NCI-H2196 (cell line): ENCODE measurements at regions not wholly inside any gene's neighbourhood (a gene's known extent, or its start where the extent isn't known, plus 50 kb on each side); places are given as distances from the start of the nearest gene placed in this dataset.

ENCODE experiments used
- DNase-seq: peaks from one replicate; lab custom pipeline; 2025; ENCODE audit not compliant: unreplicated experiment; lab: John Stamatoyannopoulos, UW

DNA sequence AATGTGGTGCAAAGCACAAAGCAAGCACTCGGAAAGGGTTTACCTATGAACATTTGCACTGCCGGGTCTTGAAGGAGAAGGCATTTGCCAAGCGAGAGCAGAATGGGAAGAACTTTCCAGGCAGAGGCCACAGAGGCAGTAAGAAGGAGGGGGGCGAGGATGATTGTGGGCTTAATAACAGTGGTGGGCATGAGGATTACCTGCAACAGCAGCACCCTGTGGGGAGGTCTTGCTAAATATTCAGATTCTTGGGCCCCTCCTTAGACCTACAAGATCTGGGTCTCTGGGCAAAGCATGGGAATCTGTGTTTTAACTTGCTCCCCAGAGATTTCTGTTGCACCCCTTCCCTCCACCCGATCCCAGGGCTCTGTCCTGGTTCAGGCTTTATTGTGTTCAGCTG is 75.1 kb upstream of the ZBED5 start:
- DNase-seq = no peak

- DNase-seq = no peak
These were observed 74.2 kb upstream of the ZBED5 start for GRCh38 chr11:10931761-10932670.

- peak; percentile 82 for DNase-seq
These were observed 73.3 kb upstream of the ZBED5 start for GRCh38 chr11:10930972-10931760.

GRCh38 chr11:10930224-10930971 is 72.5 kb upstream of the ZBED5 start:
- no peak for DNase-seq

GRCh38 chr11:10927538-10927937 is 69.7 kb upstream of the ZBED5 start:
- no peak for DNase-seq

DNA sequence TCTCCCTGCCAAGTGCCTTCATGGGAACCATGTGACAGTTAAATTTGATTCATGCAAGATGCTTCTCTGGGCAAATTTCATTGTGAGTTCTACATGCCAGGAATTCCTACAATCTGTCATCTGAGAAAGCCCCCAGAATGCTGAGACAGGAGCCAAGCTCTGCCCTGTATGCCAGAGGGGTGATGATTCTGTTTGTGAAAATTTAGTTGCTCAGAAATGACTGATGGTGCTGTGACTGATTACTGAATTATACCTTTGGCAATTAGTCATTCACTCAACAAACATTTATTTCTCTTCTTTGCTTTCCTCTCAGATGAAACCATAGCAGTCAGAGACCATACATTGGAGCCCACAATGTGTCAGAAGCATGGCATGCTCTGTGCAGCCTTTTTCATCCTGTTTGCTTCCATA is 69.0 kb upstream of the ZBED5 start:
- DNase-seq = no peak

- DNase-seq = no peak
These were observed 67.5 kb upstream of the ZBED5 start for GRCh38 chr11:10925149-10925926.

GRCh38 chr11:10923882-10924281 is 66.0 kb upstream of the ZBED5 start:
- DNase-seq = no peak

GRCh38 chr11:10922892-10923291 is 65.0 kb upstream of the ZBED5 start:
- DNase-seq = no peak

DNA sequence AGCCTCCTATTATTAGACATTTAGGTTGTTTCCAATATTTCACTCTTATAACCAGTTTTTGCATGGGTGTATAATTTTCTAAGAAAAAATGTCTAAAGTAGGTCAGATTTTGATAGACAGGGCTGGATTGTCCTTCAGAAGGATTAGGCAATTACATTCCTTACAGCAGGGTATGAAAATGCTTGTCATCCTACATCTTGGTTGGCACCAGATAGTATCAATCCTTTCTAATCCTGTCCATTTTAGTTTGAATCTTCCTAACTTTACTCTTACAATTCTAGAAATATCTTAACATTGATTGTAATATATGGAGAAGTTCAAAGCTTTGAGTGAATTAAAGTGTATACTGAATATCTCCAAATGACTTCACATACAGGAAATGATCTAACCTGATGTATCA is 63.0 kb upstream of the ZBED5 start:
- no peak for DNase-seq

GRCh38 chr11:10920205-10920604 is 62.4 kb upstream of the ZBED5 start:
- DNase-seq = no peak

DNA sequence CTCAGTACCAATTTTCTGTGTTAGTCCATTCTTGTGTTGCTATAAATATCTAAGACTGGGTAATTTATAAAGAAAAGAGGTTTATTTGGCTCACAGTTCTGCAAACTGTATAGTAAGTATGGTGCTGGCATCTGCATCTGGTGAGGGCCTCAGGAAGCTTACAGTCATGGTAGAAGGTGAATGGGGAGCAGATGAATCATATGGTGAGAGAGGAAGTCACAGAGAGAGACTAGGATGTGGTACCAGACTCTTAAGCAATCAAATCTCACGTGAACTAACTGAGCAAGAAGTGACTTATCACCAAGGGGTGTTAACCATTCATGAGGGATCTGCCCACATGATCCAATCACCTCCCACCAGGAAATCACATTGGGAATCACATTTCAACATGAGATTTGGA is 60.8 kb upstream of the ZBED5 start:
- DNase-seq = no peak

- DNase-seq = no peak
These were observed 60.4 kb upstream of the ZBED5 start for GRCh38 chr11:10918275-10918674.

GRCh38 chr11:10917802-10918201 is 59.9 kb upstream of the ZBED5 start:
- DNase-seq = no peak

DNA sequence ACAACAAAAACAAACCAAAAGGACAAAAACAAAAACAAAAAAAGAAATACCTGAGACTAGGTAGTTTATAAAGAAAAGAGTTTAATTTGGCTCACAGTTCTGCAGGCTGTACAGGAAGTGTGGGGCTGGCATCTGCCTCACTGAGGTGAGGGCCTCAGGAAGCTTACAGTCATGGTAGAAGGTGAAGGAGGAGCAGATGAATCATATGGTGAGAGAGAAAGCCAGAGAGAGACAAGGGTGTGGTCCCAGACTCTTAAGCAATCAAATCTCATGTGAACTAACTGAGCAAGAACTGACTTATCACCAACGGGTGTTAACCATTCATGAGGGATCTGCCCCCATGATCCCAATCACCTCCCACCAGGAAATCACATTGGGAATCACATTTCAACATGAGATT is 58.8 kb upstream of the ZBED5 start:
- DNase-seq = no peak

DNA sequence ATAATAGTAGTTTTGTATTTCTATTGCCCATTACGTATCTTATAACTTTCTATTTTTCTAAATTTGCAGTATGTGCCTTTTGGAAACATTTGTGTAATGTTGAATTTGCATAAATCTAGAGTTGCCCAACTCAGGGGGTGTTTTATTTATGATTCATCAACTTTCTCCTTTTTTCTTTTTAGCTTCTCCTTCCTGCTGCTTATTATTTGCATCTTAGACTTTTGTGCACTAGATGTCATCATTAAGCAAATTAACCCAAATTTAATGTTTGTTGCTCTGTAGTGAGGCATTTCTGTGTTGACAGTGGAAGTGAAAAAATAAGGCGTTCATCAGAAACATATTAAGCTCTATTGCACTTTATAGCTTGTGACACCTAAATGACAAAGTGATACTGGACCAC is 56.2 kb upstream of the ZBED5 start:
- DNase-seq = no peak

- DNase-seq = no peak
These were observed 55.2 kb upstream of the ZBED5 start for GRCh38 chr11:10913075-10913474.

DNA sequence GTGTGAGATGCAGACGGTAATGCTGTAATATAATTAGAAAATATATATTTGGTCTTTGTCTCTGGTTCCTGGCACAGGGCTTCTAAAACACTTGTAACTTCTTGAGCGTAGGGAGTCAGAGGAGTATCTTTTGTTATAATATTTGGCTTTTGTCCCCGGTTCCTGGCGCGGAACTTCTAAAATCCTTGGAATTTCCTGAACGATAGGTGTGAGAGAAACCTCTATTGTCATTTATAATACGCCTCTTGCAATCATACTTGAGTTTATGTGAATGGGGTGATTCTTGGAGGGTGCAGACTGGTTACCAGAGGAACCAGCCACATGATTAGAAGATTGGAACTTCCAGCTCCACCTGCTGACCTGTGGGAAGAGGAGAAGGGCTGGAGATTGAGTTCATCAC is 54.1 kb upstream of the ZBED5 start:
- no peak for DNase-seq

- DNase-seq = no peak
These were observed 51.5 kb upstream of the ZBED5 start for GRCh38 chr11:10909141-10909883.
